OCI-LY7 (cell line): ENCODE measurements at regions not wholly inside any gene's neighbourhood (a gene's known extent, or its start where the extent isn't known, plus 50 kb on each side); places are given as distances from the start of the nearest gene placed in this dataset.

Experiments
- BruUV-seq: library from RNA; stranded (reverse); fragments of 400-500 nt; replicated peaks from 2 replicates; lab custom pipeline; 2021; lab: Mats Ljungman, UMichigan
- CTCF ChIA-PET: fragments of 300-600 bp; sonication (Branson Sonifier 250); formaldehyde crosslinking; loops from one replicate; lab custom pipeline; 2022; ENCODE audit warnings: antibody characterized with exemption; ENCODE audit not compliant: unreplicated experiment; lab: Charles Lee
- POLR2A ChIA-PET: fragments of 300-600 bp; sonication (Branson Sonifier 250); formaldehyde crosslinking; loops from one replicate; lab custom pipeline; 2022; ENCODE audit warnings: antibody characterized with exemption; lab: Charles Lee
- DNase-seq: peaks from one replicate; pipeline ENCODE4 v3.0.0-alpha.2; 2015; ENCODE audit warnings: low spot score
- H2AFZ ChIP-seq: fragments of 200-600 bp; sonication (generic), shearing (Covaris generic); 2 replicates; pipeline ENCODE4 v1.6.1; 2014; ENCODE audit warnings: mild to moderate bottlenecking, antibody characterized with exemption, low read length, moderate library complexity
- H3K27ac ChIP-seq: fragments of 200-600 bp; sonication (generic); 2 replicates; pipeline ENCODE4 v1.5.1; 2014; ENCODE audit warnings: mixed run types, low read depth, mild to moderate bottlenecking, moderate library complexity, low read length, inconsistent platforms; ENCODE audit not compliant: poor library complexity, severe bottlenecking
- H3K36me3 ChIP-seq: fragments of 200-600 bp; sonication (generic); 2 replicates; pipeline ENCODE4 v1.6.1; 2014; ENCODE audit warnings: mild to moderate bottlenecking, antibody characterized with exemption, low read length, moderate library complexity, mixed read lengths; ENCODE audit not compliant: insufficient read depth
- H3K4me1 ChIP-seq: fragments of 200-600 bp; sonication (generic); 2 replicates; pipeline ENCODE4 v1.5.1; 2014; ENCODE audit warnings: mild to moderate bottlenecking, low read length; ENCODE audit not compliant: insufficient read depth, poor library complexity, severe bottlenecking
- H3K4me2 ChIP-seq: fragments of 200-600 bp; sonication (generic); 2 replicates; pipeline ENCODE4 v1.6.1; 2014; ENCODE audit warnings: mild to moderate bottlenecking, low read length
- H3K4me3 ChIP-seq: fragments of 200-600 bp; sonication (generic); 2 replicates; pipeline ENCODE4 v1.5.1; 2014; ENCODE audit warnings: mild to moderate bottlenecking, low read depth, low read length; ENCODE audit not compliant: poor library complexity, severe bottlenecking
- H3K79me2 ChIP-seq: fragments of 200-600 bp; sonication (generic); 2 replicates; pipeline ENCODE4 v1.6.1; 2016; ENCODE audit warnings: low read depth, mild to moderate bottlenecking, low read length, moderate library complexity, mixed read lengths; ENCODE audit not compliant: insufficient read depth
- H3K9me2 ChIP-seq: fragments of 200-600 bp; sonication (generic); 2 replicates; pipeline ENCODE4 v1.6.1; 2016; ENCODE audit warnings: mild to moderate bottlenecking, low read length, mixed read lengths; ENCODE audit not compliant: insufficient read depth
- H3K9me3 ChIP-seq: fragments of 200-600 bp; sonication (generic); 2 replicates; pipeline ENCODE4 v1.6.1; 2014; ENCODE audit warnings: mild to moderate bottlenecking, mixed run types, low read length, mixed read lengths
- H4K20me1 ChIP-seq: fragments of 200-600 bp; sonication (generic); 2 replicates; pipeline ENCODE4 v1.6.1; 2014; ENCODE audit warnings: mild to moderate bottlenecking, antibody characterized with exemption, low read length, moderate library complexity, mixed read lengths; ENCODE audit not compliant: insufficient read depth
- CTCF ChIP-seq: fragments of 200-600 bp; sonication (generic); conservative IDR thresholded peaks from 2 replicates; pipeline ENCODE4 v1.5.1; 2014; ENCODE audit warnings: mild to moderate bottlenecking, antibody characterized with exemption, low read length, moderate library complexity, mixed read lengths
- EZH2phosphoT487 ChIP-seq: fragments of 200-600 bp; sonication (generic); IDR thresholded peaks from 2 replicates; pipeline ENCODE4 v1.6.1; 2018; ENCODE audit warnings: low read depth, borderline replicate concordance, mild to moderate bottlenecking, mixed run types, antibody characterized with exemption, low read length, moderate library complexity, mixed read lengths
- intact Hi-C: fragments of 100-400 bp; cut with micrococcal nuclease; formaldehyde crosslinking; loops from one replicate; pipeline ENCODE4 v1.10.0; 2022; ENCODE audit not compliant: unreplicated experiment

- intact Hi-C loops = no loop called here
Observed at GRCh38 chr1:232308616-232309015, 321.3 kb downstream of the SIPA1L2 start.

GRCh38 chr1:232307296-232308017 is 322.5 kb downstream of the SIPA1L2 start:
- H3K4me2 ChIP-seq = no peak overlapping the region
- no peaks in the 10 kb centered on the region for H3K9me2 ChIP-seq
- H2AFZ ChIP-seq = no peak overlapping the region
- H3K36me3 ChIP-seq = no peaks in the 10 kb centered on the region
- H3K4me3 ChIP-seq = no peak overlapping the region
- TF ChIP-seq EZH2phosphoT487 = no peak
- no peak for TF ChIP-seq CTCF
- no peak for DNase-seq
- POLR2A ChIA-PET = interaction anchor here (0.5 to 1.4 kb wide), 6 partner anchors 22 to 1780 kb away, joined by 3 to 7 read pairs (median 5); no protein-coding TSS in a partner anchor
- intact Hi-C loops = no loop called here
- H3K27ac ChIP-seq = no peak overlapping the region
- CTCF ChIA-PET = no interaction called here
- no peaks in the 10 kb centered on the region for H3K9me3 ChIP-seq
- H4K20me1 ChIP-seq = no peaks in the 10 kb centered on the region
- no TSS peak for BruUV-seq
- no peaks in the 10 kb centered on the region for H3K79me2 ChIP-seq
- H3K4me1 ChIP-seq = no peaks in the 10 kb centered on the region

More at GRCh38 chr1:232308616-232309015, 321.3 kb downstream of the SIPA1L2 start:
- H3K4me2 ChIP-seq = no peak overlapping the region
- H4K20me1 ChIP-seq = no peaks in the 10 kb centered on the region
- H3K4me3 ChIP-seq = no peak overlapping the region
- no peaks in the 10 kb centered on the region for H3K36me3 ChIP-seq
- H3K27ac ChIP-seq = no peak overlapping the region
- ChIA-PET CTCF (interaction anchor here (0.9 kb wide), 1 partner anchor 319 kb away, joined by 3 read pairs; no protein-coding TSS in a partner anchor), POLR2A (interaction anchor here (0.6 kb wide), 1 partner anchor 80 kb away, joined by 7 read pairs; no protein-coding TSS in a partner anchor)
- H3K9me3 ChIP-seq = no peaks in the 10 kb centered on the region
- no peak for DNase-seq
- H2AFZ ChIP-seq = no peak overlapping the region
- no peaks in the 10 kb centered on the region for H3K9me2 ChIP-seq
- BruUV-seq = no TSS peak
- no peak for TF ChIP-seq CTCF
- TF ChIP-seq EZH2phosphoT487 = no peak
- no peaks in the 10 kb centered on the region for H3K4me1 ChIP-seq
- H3K79me2 ChIP-seq = no peaks in the 10 kb centered on the region
